Trophoblast cell (in vitro differentiated cells and primary cell): ENCODE measurements at regions not wholly inside any gene's neighbourhood (a gene's known extent, or its start where the extent isn't known, plus 50 kb on each side); places are given as distances from the start of the nearest gene placed in this dataset.
"Not testable (repeated sequence)": the region's sequence is repeated elsewhere in the genome, so short reads cannot be mapped to it uniquely, and the experiment has no call there.

ENCODE experiments used
- DNase-seq, 2 donors: peaks; one replicate each; pipeline ENCODE4 v3.0.0-alpha.2; 2016
- H2AFZ ChIP-seq: 2 replicates; pipeline ENCODE4 v1.6.1; 2013; ENCODE audit warnings: low read length, moderate library complexity, mild to moderate bottlenecking; ENCODE audit not compliant: insufficient read depth, poor library complexity
- H2AK5ac ChIP-seq: 2 replicates; pipeline ENCODE4 v1.6.1; 2013; ENCODE audit warnings: mild to moderate bottlenecking, low read length
- H2BK120ac ChIP-seq: 2 replicates; pipeline ENCODE4 v1.6.1; 2013; ENCODE audit warnings: low read length, mild to moderate bottlenecking, moderate library complexity; ENCODE audit not compliant: insufficient read depth, poor library complexity
- H2BK12ac ChIP-seq: 2 replicates; pipeline ENCODE4 v1.6.1; 2013; ENCODE audit warnings: mild to moderate bottlenecking, low read length, moderate library complexity
- H2BK5ac ChIP-seq: 2 replicates; pipeline ENCODE4 v1.6.1; 2013; ENCODE audit warnings: low read length, low read depth, moderate library complexity, mild to moderate bottlenecking; ENCODE audit not compliant: poor library complexity
- H3K14ac ChIP-seq: 2 replicates; pipeline ENCODE4 v1.6.1; 2013; ENCODE audit warnings: mild to moderate bottlenecking, low read length
- H3K18ac ChIP-seq: 2 replicates; pipeline ENCODE4 v1.6.1; 2013; ENCODE audit warnings: mild to moderate bottlenecking, low read length
- H3K23ac ChIP-seq: 2 replicates; pipeline ENCODE4 v1.6.1; 2013; ENCODE audit warnings: low read length
- H3K27ac ChIP-seq: 2 replicates; pipeline ENCODE4 v1.5.1; 2013; ENCODE audit warnings: low read depth, mild to moderate bottlenecking, inconsistent platforms, low read length, moderate library complexity
- H3K27me3 ChIP-seq: 2 replicates; pipeline ENCODE4 v1.6.1; 2013; ENCODE audit warnings: inconsistent platforms, mild to moderate bottlenecking, low read length, moderate library complexity; ENCODE audit not compliant: insufficient read depth
- H3K36me3 ChIP-seq, 2 experiments: 1 replicate in 1 of 2; 2 replicates in 1 of 2; pipeline ENCODE4 v1.6.1; 2013; ENCODE audit warnings: low read length in 2 of 2, mild to moderate bottlenecking in 2 of 2, moderate library complexity in 1 of 2; ENCODE audit not compliant: insufficient read depth in 2 of 2, control insufficient read depth in 1 of 2
- H3K4ac ChIP-seq: 2 replicates; pipeline ENCODE4 v1.6.1; 2013; ENCODE audit warnings: low read depth, mild to moderate bottlenecking, low read length, moderate library complexity
- H3K4me1 ChIP-seq, 2 experiments: 1 replicate in 1 of 2; 2 replicates in 1 of 2; pipeline ENCODE4 v1.6.1; 2013; ENCODE audit warnings: low read length in 2 of 2, mild to moderate bottlenecking in 2 of 2, moderate library complexity in 1 of 2; ENCODE audit not compliant: insufficient read depth in 2 of 2, control insufficient read depth in 1 of 2
- H3K4me2 ChIP-seq: 2 replicates; pipeline ENCODE4 v1.6.1; 2013; ENCODE audit warnings: inconsistent platforms, mild to moderate bottlenecking, low read length, moderate library complexity
- H3K4me3 ChIP-seq: 2 replicates; pipeline ENCODE4 v1.5.1; 2013; ENCODE audit warnings: mild to moderate bottlenecking, low read depth, low read length, inconsistent platforms
- H3K79me1 ChIP-seq: one replicate; pipeline ENCODE4 v1.6.1; 2013; ENCODE audit warnings: low read length
- H3K79me2 ChIP-seq: 2 replicates; pipeline ENCODE4 v1.6.1; 2013; ENCODE audit warnings: low read length, mild to moderate bottlenecking; ENCODE audit not compliant: control insufficient read depth, insufficient read depth, poor library complexity
- H3K9ac ChIP-seq: 2 replicates; pipeline ENCODE4 v1.6.1; 2013; ENCODE audit warnings: mild to moderate bottlenecking, low read length
- H3K9me3 ChIP-seq: 2 replicates; pipeline ENCODE4 v1.6.1; 2013; ENCODE audit warnings: low read depth, mild to moderate bottlenecking, control low read depth, inconsistent platforms, low read length; ENCODE audit not compliant: insufficient read depth
- H4K12ac ChIP-seq: 2 replicates; pipeline ENCODE4 v1.6.1; 2013; ENCODE audit warnings: low read depth, mild to moderate bottlenecking, low read length, moderate library complexity
- H4K8ac ChIP-seq: 2 replicates; pipeline ENCODE4 v1.6.1; 2013; ENCODE audit warnings: low read depth, mild to moderate bottlenecking, low read length, moderate library complexity
- H4K91ac ChIP-seq: one replicate; pipeline ENCODE4 v1.6.1; 2013; ENCODE audit warnings: low read depth, mild to moderate bottlenecking, low read length, moderate library complexity
- WGBS: extraction: QIAGEN DNeasy Blood & Tissue Kit; methylation state at CpG from one replicate; pipeline ENCODE4 v1.1.7; 2013; ENCODE audit warnings: missing lambda C conversion rate; ENCODE audit not compliant: insufficient read length, insufficient coverage; ENCODE audit errors: extremely low coverage; 5-methylcytosine and 5-hydroxymethylcytosine counted together

DNA sequence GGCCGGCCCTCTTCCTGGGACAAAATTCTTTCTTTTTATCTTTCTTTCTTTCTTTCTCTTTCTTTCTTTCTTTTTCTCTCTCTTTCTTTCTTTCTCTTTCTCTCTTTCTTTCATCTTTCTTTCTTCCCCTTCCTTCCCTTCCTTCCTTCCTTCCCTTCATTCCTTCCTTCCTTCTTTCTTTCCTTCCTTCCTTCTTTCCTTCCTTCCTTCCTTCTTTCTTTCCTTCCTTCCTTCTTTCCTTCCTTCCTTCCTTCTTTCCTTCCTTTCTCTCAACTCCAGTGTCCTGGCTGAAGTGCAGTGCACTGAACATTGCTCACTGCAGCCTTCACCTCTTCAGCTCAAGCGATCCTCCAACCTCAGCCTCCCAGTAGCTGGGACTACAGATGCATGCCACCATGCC, 112.5 kb downstream of the SEPTIN7 start:
- H2AK5ac ChIP-seq, H3K79me1 ChIP-seq, H3K4me1 ChIP-seq, H2BK12ac ChIP-seq, H4K12ac ChIP-seq, H3K27me3 ChIP-seq, H3K36me3 ChIP-seq, H2BK5ac ChIP-seq, H3K9me3 ChIP-seq, H4K91ac ChIP-seq, H3K4me3 ChIP-seq, H2BK120ac ChIP-seq, H3K27ac ChIP-seq, H3K79me2 ChIP-seq, DNase-seq, H3K14ac ChIP-seq, H4K8ac ChIP-seq, H3K4ac ChIP-seq, H2AFZ ChIP-seq, H3K9ac ChIP-seq, H3K23ac ChIP-seq, H3K4me2 ChIP-seq, H3K18ac ChIP-seq: not testable (repeated sequence)
- WGBS = no CpG with 5 or more reads among the region's 2 CpGs

DNA sequence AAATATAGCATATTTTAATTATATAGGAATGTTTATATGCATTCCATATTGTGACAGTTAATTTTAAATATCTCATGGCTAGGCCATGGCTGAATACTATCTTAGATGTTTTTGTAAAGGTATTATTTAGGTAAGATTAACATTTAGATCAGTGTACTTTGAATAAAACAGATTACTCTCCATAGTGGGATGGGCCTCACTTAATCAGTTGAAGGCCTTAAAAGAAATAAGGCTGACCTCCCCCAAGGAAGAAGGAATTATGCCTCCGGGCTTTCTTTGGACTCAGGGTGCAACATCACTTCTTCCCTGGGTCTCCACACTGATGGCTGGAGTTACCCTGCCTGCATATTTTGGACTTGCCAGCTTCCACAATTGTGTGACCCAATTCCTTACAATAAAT, 113.4 kb downstream of the SEPTIN7 start:
- H3K36me3 ChIP-seq, H3K14ac ChIP-seq, H3K23ac ChIP-seq, H3K4me1 ChIP-seq, H3K9me3 ChIP-seq, H3K4me3 ChIP-seq, H3K4me2 ChIP-seq, H2BK12ac ChIP-seq, H3K79me2 ChIP-seq, H4K12ac ChIP-seq, H3K9ac ChIP-seq, H3K27ac ChIP-seq, H3K18ac ChIP-seq, H3K27me3 ChIP-seq, H2BK120ac ChIP-seq, H2AFZ ChIP-seq, H4K8ac ChIP-seq, H4K91ac ChIP-seq, DNase-seq, H2BK5ac ChIP-seq, H2AK5ac ChIP-seq, H3K79me1 ChIP-seq, H3K4ac ChIP-seq: not testable (repeated sequence)
- no CpG with 5 or more reads among the region's 1 CpG for WGBS

DNA sequence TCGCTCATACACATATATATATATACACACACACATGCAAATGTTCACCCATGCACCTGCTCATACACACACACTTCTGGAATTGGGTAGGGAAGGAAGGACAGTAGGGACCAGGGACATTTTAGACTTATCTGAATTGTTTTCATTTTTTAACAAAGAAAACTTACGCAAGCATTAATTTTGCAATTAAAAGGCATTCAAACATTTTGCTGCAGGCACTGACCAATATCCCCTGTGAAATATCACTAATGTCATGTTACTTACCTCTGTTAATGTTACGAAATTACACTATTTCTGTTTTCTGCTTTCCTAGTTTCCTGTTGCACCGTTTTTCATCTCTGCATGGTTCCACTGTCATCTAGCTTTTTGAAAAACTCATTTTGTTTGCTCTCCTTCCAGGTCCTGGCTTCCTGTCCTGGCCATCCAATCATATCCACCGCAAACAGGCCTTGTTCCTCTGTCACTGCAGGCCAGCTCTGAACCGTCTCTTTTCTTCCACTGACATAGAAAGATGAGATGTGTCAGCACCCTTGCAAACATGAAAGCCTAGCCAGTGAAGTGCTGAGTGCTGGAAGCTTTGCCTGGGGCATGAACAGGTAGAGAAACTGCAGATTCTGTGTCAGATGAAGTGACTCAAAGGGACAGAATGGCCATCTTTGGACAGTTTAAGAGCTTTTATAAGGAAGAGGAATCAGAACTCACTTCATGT, 114.5 kb downstream of the SEPTIN7 start:
- H3K18ac ChIP-seq, H3K4ac ChIP-seq, H4K8ac ChIP-seq, H2BK5ac ChIP-seq, H3K4me1 ChIP-seq, H3K79me2 ChIP-seq, H2AK5ac ChIP-seq, H3K9ac ChIP-seq, H3K23ac ChIP-seq, H3K79me1 ChIP-seq, H3K27me3 ChIP-seq, H2BK12ac ChIP-seq, H3K9me3 ChIP-seq, H3K4me3 ChIP-seq, H3K4me2 ChIP-seq, H3K36me3 ChIP-seq, H2BK120ac ChIP-seq, H4K91ac ChIP-seq, H3K14ac ChIP-seq, H3K27ac ChIP-seq, H4K12ac ChIP-seq, H2AFZ ChIP-seq: not testable (repeated sequence)
- no CpG with 5 or more reads among the region's 6 CpGs for WGBS
- peak; percentile 44 to 93 for DNase-seq

DNA sequence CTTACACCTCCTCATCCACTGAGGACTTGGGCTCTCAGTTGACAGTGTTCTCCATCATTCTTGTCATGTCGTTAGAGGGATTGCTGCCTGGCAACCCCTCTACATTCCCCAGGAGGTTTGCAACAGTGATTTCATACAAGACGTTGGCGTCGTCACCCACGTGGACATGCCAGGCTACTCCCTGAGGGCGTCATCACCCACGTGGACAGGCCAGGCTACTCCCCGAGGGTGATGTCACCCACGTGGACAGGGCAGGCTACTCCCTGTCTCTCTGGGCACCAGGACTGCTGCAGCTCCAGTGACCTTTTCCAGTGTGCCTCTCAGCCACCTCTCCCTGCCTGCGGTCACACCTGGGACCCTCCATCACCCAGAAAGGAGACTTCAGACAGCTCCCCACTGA, 117.4 kb downstream of the SEPTIN7 start:
- H4K91ac ChIP-seq = not testable (repeated sequence)

More for the DNA sequence above, 117.4 kb downstream of the SEPTIN7 start:
- not testable (repeated sequence) for H2BK5ac ChIP-seq, H3K79me1 ChIP-seq, H3K18ac ChIP-seq, H3K27me3 ChIP-seq, H3K36me3 ChIP-seq, H4K8ac ChIP-seq, H2AK5ac ChIP-seq, H3K4me1 ChIP-seq, H3K79me2 ChIP-seq, DNase-seq, H3K4ac ChIP-seq, H3K27ac ChIP-seq, H3K9ac ChIP-seq, H3K14ac ChIP-seq, H4K12ac ChIP-seq, H3K4me3 ChIP-seq, H2BK120ac ChIP-seq, H3K9me3 ChIP-seq, H3K23ac ChIP-seq, H2BK12ac ChIP-seq, H3K4me2 ChIP-seq, H2AFZ ChIP-seq
- no CpG with 5 or more reads among the region's 10 CpGs for WGBS
